HG03139 (cell line): ENCODE measurements at regions not wholly inside any gene's neighbourhood (a gene's known extent, or its start where the extent isn't known, plus 50 kb on each side); places are given as distances from the start of the nearest gene placed in this dataset.

Experiments
- ATAC-seq: cut with Tn5 transposase; IDR thresholded peaks from one replicate; pipeline ENCODE4 v1.9.1; 2021; ENCODE audit not compliant: unreplicated experiment

DNA sequence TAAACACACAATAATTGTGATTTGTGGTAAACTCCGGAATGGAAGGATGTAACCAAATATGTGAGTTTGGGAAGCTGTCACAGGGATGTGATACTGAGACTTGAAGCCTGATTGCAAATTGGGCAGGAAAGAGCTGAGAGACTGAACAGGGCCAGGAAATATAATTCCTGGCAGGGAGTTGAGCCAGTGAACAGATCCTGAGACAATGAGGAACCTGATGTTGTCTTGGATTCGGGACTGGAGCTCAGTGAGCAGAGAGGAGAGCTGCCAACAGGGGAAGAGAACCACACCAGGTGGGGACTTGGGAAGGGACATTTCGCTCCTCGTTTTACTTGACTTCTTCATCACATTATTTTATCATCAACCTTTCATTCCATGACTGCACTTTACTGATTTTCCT, 386.0 kb downstream of the TLL1 start:
- no peak for ATAC-seq

DNA sequence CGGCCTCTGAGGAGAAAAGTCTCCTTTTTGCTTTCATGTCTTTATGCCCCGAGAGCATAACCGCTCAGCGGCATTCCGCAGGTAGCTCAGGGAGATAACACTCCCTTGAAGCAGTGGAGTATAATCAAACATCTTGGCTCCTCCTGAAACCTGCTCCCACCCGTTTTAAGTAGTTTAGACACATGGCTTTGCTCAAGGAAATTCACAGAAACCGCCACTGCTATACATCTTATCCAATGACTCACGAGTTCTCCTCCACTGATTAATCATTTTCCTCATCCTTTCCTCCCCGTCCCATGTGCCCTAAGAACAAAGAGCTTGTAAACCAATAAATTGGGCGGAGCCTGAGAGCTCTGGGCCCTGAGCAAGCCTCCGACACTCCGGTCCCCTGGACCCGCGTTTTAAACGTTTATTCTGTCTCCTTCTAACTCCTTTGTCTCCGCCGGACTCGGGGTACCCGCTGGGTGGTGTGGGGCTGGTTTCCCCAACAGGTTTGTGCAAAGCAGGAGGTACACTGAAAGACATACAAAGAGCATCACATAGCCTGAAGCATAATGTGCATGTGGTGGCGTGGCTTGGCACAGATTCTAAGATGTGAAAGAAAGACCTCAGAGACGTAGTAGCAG, 401.2 kb downstream of the TLL1 start:
- ATAC-seq = no peak

DNA sequence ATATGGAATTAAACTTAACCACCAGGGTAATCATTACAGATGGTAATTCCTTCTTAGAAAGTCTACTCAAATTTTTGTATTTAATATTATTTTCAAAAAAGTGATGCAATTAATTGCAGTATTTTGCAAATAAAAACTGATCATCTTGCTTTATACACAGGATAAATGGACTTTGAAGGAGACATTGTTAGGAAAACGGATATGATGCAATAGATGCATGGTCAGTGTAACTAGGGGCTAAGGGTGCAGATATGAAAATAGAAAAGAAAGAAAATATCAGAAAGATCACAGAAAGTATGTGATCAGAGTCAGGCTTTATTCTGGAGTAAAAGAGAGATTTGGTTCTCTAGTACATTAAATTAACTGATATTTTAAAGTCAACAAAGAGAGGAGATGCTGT, 401.7 kb downstream of the TLL1 start:
- no peak for ATAC-seq

DNA sequence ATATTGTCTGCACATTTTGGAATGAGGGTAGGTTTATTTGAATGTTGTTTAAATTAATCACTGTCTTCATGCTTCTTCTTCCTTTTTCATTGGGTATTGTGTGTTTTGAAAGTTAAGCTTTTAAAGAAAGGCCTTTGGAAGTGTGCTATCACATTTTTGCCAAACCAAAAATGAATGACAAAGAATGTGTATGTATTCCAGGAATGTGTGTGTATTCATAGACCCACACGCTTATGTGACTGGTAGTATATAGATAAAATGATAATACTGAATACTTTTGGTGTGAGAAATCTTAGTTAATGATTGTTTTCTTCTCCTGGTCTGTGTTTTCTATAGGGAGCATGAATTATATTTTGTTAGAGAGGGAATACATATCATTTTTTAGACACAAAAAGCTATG, 404.4 kb downstream of the TLL1 start:
- no peak for ATAC-seq

DNA sequence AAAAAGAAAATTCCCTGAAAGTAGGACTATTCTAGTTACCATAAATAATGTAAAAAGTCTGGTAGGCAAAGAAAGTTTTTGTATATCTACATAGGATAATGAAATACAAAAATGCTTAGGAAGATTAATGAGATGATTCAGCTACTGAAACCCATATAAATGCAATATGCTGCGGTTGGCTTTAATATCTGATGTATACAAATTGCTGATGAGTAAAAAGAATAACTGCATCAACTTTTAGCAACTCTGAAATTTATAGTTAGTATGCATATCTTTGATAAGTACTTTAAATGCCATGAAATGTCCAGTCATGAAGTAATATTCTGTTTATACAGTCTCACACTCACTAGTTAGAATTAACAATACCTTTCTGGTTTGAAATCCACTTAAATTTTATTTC, 404.8 kb downstream of the TLL1 start:
- no peak for ATAC-seq

DNA sequence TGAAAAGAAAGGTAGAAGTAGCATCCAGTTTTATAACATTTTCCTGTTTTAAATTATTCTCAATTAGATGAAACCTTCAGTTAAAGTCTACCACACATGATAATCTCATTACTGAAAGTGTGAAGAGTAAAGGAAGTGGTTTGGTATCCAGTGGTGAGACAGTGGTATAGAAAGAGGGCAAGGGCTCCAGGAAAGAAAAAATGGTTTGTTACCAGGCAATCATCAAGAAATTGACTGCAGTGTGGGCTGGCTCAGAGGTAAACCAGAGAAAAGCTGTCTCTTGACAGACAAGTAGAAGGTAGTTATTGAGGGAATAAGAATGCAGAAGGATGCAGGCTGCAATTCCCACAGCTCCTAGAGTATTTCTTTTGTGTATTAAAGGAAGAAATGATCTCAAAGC, 406.2 kb downstream of the TLL1 start:
- no peak for ATAC-seq

DNA sequence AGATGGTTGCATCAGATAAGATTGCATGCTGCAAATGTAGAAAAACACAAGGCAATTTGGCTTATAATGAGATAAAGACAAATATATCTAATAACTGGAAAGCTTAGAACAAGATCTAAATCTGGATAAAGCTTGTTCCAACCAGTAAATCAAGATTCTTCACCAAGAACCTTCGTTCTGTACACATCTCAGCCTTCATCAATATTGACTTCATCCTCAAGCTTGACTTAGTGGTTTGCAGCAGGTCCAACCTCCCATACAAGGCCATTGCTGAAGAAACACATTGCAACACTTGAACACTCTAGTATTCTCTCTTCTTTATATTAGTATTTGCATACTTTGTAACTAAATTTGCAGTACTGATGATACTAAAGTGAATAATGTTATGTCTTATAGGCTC, 407.6 kb downstream of the TLL1 start:
- ATAC-seq = no peak

DNA sequence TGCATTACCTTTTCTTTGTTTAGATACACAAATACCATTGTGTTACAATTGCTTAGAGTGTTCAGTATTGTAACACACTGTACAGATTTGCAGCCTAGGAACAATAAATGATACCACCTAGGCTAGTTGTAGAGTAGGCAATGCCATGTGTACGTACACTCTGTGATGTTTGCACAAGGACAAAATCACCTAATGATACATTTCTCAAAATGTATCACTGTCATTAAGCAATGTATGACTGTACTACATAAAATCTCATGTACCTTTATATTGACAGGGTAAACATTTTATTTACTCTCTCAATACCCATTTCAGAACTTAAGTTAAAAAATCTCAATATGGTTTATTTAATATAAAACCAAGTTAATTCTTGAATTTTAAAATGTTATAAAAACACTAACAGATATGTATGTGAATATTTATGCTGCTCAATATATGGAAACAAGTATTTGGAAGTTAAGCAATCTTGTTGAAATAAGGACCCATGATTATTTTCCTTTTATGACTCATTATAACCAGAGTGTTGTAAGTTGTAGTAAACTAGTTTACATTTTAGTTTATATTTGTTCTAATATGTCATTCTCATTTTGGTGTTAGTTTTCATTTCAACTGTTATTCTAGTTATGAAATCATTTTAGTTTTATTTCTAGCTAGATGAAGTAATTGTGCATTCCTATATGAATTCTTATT, 409.2 kb downstream of the TLL1 start:
- ATAC-seq = no peak

DNA sequence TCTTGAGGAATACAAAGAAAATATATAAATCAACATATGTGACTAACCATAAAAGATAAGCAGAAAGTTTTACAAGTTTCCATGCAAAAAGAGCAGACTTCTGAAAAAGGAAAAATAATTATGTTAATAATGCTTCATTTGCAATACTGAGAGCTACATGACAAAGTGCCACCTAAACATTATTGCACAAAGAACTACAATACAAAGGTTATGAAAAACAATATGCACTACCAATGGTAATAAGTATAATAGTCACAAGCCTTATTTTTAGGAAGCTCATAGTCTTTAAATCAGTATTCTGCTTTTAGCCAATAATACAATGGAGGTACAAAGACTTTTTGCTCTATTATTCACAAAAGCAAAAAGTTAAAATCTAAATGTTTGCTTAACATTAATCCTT, 411.2 kb downstream of the TLL1 start:
- ATAC-seq = no peak

DNA sequence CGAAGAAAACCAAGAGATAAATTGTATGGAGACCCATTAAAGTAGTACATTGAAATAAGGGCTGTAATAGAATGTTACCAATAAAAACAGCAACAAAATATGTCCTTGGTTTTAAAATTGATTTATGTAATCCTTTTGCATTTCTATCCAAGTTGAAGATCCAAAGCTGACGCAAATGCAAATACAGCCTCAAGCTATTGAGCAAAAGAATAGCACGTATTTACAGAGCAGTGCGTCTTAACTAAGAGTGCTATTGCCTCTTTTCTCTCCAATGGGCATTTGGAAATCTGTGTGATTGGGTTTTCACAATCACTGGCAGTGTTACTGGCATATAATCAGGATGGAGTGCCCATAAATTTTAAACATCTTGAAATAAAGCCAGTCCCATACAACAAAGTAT, 417.4 kb downstream of the TLL1 start:
- no peak for ATAC-seq

DNA sequence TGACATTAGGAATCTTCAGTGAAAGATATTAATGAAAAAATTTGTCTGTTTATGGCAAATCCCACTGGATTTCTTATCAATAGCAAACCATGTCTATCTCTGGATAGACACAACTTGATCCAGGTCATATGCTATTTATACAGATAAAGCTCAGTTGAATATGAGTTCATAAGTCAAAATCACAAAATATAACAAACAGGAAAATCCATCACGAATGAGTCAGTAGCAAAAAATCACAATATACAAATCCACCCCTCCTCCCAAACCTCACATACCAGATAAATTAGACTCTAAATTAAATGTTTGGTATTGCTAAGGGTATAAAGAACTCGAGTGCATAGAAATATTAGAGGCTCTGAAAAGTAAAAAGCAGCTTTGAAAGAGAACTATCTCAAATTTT, 420.5 kb downstream of the TLL1 start:
- no peak for ATAC-seq

DNA sequence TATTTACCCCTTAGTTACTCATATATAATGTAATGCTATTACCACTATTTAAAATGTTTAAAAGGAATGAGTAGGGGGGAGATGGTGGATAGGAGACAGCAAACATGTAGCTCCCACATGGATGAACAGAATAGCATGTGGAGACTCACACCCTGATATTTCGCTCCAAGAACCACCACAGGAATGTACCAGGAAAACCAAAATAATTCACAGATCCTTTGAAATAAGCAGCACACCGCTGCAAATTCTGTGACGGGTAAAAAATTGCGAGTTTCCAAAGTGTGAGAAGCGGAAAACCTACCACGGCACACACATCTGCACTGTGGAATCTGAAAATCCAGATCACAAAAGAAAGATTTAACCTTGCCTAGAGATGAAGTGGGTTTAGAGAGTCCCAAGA, 428.2 kb downstream of the TLL1 start:
- no peak for ATAC-seq

DNA sequence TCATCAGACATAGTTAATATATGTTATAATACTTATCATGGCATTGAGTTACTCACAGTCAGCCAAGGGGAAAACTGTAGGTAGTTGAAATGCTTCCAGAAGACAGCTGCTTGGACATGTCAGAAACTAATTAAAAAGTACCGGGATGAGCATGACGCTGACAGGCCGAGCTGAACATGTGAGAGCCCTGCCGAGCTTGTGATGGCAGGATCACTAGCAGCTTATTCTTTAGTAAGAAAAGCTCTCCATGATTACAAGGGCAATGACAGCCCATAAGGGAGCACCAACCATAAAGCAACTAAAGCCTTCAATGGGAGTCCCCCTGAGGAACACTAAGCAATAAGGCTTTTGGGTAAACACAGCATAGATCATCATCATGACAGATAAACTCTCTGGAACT, 435.6 kb downstream of the TLL1 start:
- ATAC-seq = no peak

DNA sequence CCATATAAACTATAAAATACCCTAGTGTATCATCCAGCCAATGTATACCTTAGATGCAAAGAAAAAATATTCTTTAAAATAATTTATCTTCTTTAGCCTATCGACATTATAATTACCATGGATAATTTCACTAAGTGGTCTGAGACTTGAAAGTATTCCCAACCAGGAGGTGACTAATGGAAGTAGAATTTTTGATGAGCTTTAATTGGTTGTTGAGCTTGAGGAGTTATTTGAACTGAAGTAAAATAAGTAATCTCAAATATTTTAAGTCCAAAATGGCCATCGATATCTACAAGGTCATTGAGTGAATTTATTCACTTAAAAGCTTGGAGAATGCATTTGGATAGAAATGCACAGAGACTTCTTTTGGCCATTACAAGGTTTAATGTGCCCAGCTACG, 436.2 kb downstream of the TLL1 start:
- no peak for ATAC-seq

DNA sequence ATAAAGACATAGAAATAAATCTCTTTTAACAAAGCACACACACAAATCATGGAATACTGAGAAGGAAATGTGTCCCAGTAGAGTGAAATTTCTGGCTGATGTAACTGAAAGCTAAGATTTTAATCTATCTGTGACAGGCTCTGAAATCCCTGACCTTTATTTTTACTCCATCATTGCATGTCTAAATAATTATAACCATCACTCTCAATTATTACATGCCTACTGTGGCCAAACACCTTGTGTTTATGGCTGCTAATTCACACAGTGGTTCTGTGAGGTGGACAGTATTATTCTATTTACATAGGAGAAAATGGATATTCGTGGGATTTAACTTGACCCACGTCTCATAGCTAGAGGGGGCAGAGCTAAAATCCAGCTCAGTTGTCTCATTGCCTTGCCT, 438.1 kb downstream of the TLL1 start:
- ATAC-seq = no peak

DNA sequence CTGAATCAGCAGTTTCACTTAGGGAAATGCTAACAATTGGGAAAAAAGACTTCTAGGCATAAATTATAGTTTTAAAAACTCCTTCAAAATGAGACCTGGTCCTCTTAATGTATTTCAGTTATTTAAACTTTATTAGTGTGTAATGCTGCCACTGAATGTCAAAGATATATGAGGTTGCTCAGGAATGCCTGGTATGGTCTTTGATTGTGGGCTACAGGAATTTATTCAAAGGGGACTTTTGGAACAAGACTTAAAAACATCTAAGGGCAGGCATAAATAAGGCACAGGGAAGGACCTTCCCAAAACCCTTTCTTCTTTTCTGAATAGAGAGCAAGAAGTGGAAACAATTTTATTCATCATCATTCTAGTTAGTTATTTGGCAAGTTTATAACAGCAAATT, 439.1 kb downstream of the TLL1 start:
- no peak for ATAC-seq

DNA sequence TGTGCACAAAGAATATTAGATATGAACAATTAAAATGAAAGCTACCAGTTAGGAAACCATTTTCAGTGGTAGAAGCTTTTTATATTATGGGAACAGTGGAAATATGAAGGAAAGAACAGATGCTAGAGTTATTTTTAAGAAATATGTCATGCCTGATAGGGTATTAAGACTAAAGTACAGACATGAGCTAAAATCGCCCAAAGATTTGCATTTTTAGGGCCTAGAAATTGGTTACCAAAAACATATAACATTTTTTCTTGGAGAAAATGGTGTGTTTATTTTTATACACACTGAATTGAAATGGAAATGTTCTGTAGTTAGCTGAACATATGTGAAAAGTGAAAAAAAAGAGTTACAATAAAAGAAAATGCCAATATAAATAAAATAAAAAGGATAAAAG, 441.9 kb downstream of the TLL1 start:
- ATAC-seq = no peak

DNA sequence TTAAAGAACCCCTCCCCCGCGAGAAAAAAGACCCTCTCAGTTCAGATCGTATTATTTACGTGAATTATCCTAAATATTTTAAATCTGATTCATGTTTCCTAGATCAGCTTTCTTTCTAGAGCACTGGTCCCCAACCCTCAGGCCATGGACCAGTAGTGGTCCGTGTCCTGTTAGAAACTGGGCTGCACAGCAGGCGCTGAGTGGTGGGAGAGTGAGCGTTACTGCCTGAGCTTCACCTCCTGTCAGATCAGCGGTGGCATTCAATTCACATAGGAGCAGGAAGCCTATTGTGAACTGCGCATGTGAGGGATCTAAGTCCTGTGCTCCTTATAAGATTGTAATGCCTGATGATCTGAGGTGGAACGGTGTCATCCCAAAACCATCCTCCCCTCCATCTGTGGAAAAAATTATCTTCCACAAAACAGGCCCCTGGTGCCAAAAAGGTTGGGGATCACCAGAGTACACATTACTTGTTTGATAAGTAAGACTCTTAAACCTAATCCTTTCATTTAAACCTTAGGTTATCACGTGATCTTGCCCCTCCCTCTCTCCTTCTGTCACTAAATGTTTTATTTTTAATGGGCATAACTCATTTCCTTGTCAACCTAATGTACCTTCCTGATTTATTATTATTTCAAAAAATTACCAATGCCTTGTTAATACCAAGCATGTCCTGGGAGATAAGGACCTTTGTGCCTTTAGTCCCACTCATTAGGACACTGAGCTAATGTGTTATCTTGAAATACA, 442.9 kb downstream of the TLL1 start:
- ATAC-seq = no peak

DNA sequence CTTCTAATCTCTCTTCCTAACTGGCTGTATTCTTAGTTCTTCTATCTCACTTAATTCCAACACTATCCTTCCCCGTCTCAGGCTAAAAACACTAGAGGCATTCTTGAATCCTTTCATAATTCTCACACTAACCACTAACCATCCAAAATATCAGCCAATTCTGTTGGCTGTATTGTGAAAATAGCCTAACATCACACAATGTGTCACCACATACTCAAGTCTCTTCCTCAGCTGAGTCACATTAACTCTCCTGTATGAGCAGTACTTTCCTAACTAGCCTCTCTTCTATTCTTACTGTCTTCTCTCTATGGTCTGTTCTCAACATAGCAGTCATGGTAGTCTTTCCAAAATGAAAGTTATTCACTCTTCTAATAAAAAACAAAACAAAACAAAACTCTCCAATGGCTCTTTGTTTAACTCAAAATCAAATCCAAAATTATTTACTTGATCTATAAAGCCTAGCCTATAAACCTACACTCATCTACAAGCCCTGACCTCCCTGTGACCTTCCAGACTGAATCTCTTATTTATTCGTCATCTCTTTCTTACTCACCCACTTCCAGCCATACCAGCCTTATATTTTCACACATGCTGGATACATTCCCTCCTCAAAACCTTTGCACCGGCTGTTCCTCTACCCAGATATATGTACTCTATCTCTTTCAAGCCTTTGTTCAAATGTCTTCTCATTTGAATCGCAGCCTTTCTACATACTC, 445.9 kb downstream of the TLL1 start:
- no peak for ATAC-seq

DNA sequence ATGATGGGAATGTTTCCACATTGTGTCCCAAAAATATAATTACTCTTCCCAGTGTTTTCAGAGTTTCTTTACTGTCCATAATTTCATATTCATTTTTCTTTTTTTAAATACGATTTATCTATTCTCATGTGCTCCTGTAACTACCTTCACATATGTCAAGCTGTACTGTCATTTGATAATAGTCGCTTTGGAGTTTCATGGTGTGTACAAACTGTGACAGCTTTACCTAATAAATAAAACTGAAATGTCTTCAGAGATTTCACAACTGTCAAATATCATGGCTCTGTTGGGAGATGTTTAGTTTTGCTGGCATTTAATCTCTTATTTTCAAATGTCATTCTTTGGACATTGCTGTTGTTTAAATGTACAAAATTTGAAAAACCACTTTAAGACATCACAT, 450.2 kb downstream of the TLL1 start:
- no peak for ATAC-seq

DNA sequence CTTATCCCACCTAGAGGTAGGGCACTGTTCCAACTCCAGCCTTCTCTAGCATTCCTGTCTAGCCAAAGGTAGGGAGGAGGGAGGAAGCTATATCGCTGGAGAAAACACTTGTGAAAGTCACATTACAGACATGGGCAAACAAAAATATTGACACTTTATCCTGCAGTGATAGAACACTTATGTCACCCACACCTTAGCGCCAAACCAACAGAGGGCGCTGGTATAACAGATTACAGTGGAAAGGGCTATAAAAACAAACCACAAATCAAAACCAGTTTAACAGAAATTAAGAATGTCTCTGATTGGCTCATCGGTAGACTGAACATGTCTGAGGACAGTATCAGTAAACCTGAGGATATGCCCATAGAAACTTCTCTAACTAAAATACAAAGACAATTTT, 451.3 kb downstream of the TLL1 start:
- ATAC-seq = no peak
